ENCODE measurements at regions not wholly inside any gene's neighbourhood (a gene's known extent, or its start where the extent isn't known, plus 50 kb on each side); places are given as distances from the start of the nearest gene placed in this dataset.

DNA sequence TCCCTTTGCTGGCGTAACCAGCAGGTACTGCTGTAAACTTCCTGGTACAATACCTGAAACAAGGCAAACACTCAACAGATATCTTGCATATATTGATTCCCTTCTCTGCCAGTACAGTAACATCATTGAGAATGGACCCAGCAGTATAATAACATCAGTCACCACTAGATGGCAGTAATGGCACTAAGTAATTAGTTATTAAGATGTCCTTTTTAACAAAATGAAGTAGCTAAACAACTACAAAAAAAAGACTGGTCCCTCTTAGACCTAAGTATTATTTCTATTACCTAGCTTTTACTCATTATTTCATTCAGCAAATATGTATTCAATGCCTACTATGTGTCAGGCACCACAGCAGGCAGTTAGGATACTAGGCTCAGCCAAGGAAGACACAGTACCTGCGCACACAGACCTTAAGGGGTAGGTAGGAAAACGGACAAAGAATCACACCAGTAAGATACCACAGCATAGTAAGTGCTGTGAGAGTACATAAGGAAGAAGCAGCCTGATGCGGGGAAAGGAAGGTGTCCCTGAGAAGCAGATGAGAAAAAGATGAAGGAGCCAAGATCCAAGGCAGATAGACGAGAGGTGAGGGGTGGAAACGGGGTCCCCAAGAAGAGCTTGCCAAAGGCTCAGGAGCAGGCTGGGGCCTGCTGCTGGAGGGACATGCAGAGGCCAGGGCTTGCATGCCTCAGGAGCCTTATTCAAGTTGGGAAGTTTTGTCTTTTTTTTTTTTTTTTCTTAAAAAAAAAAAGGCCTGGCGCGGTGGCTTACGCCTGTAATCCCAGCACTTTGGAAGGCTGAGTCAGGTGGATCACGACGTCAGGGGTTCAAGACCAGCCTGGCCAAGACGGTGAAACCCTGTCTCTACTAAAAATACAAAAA, 102.7 kb upstream of the CHD2 start:
- Histone ChIP-seq H3K79me1 (ENCODE audit: low read depth in 1 of 2, low read length in 2 of 2) (no peaks in the 10 kb centered on the region), H2BK15ac (ENCODE audit: low read depth, low read length) (peak overlapping the region; percentile 71; the same call in 1 of the 3 replicates), H3K27ac (ENCODE audit: insufficient read depth, low read length) (peak overlapping the region; percentile 60; the same call in 1 of the 2 replicates), H3K56ac (ENCODE audit: extremely low read depth, insufficient read depth, low read length) (no peak overlapping the region), H3K9me1 (ENCODE audit: insufficient read depth, low read length) (no peaks in the 10 kb centered on the region), H3K4ac (ENCODE audit: low read depth, low read length) (peak overlapping the region; percentile 78), H3K4me2 (ENCODE audit: low read depth, low read length) (no peak overlapping the region), H4K20me1 (ENCODE audit: insufficient read depth, low read length) (no peaks in the 10 kb centered on the region), H3K23ac (ENCODE audit: low read depth, low read length) (no peak overlapping the region), H2BK20ac (ENCODE audit: low read depth, low read length) (peak overlapping the region; percentile 82), H4K91ac (ENCODE audit: insufficient read depth, low read depth, low read length) (peak overlapping the region; percentile 73), H3K14ac (replicated peaks; ENCODE audit: low read depth, low read length) (no peak overlapping the region; the same call in 1 of the 2 replicates), H3K18ac (ENCODE audit: low read depth, low read length) (peak overlapping the region; percentile 75), H2AFZ (replicated peaks; ENCODE audit: low read length, poor library complexity) (peak overlapping the region; percentile 62), H3K36me3 (ENCODE audit: control insufficient read depth, insufficient read depth, low read length) (no peaks in the 10 kb centered on the region), H4K8ac (ENCODE audit: low read depth in 2 of 2, low read length in 2 of 2) (peak overlapping the region; percentile 60 to 90), H3K27me3 (ENCODE audit: control insufficient read depth, insufficient read depth, low read length) (no peaks in the 10 kb centered on the region), H4K5ac (ENCODE audit: low read depth, low read length) (peak overlapping the region; percentile 72), H3K4me3 (ENCODE audit: insufficient read depth, low read depth, low read length) (no peak overlapping the region), H2BK120ac (ENCODE audit: low read depth, low read length) (peak overlapping the region; percentile 72), H2AK9ac (replicated peaks; ENCODE audit: low read depth, low read length, poor library complexity) (peak overlapping the region; percentile 10), H3K4me1 (ENCODE audit: control insufficient read depth, insufficient read depth, low read length) (peaks cover 13% of the 10 kb centered on the region), H3K9me3 (ENCODE audit: control insufficient read depth, insufficient read depth, low read length) (no peaks in the 10 kb centered on the region), H3K9ac (ENCODE audit: low read depth, low read length) (peak overlapping the region; percentile 53), H2AK5ac (ENCODE audit: low read depth, low read length) (peak overlapping the region; percentile 86), H2BK5ac (ENCODE audit: low read depth, low read length, poor library complexity, severe bottlenecking) (peak overlapping the region; percentile 57)
- in situ Hi-C loops (cut with MboI; ENCODE audit: low sequenced_read_pairs) (loop anchor here (10.0 to 25.0 kb wide), 2 partner anchors 227 to 1315 kb away; no protein-coding TSS in a partner anchor), intact Hi-C loops (cut with micrococcal nuclease) (loop anchor here (1.0 to 10.0 kb wide), 4 partner anchors 121 to 1525 kb away; no protein-coding TSS in a partner anchor), dilution Hi-C loops (cut with HindIII; ENCODE audit: low sequenced_read_pairs, unreplicated experiment) (no loop called here)
- BruUV-seq (replicated peaks), result no TSS peak
- peak; percentile 69 for ATAC-seq (ENCODE audit: low read depth)
- ChIA-PET CTCF (interaction anchor here (0.6 to 2.7 kb wide), 15 partner anchors 8 to 1323 kb away, joined by 3 to 8 read pairs (median 4); no protein-coding TSS in a partner anchor), POLR2A (ENCODE audit: unreplicated experiment) (interaction anchor here (0.9 kb wide), 1 partner anchor 110 kb away, joined by 3 read pairs; no protein-coding TSS in a partner anchor)
- no CpG with 5 or more reads among the region's 12 CpGs for WGBS, 2 experiments (ENCODE audit: extremely low coverage in 2 of 2, insufficient read length in 1 of 2)
- TF ChIP-seq CHD1 (IDR thresholded peaks at IDR 0.05; ENCODE audit: low read depth, low read length) (no peak), MAFK (IDR thresholded peaks at IDR 0.05; ENCODE audit: low read depth, low read length) (no peak), RAD21 (IDR thresholded peaks at IDR 0.05; ENCODE audit: low read length) (peak; percentile 73), CTCF (conservative IDR thresholded peaks at IDR 0.05; ENCODE audit: low read depth, low read length) (peak; percentile 75), RCOR1 (IDR thresholded peaks at IDR 0.05; ENCODE audit: insufficient replicate concordance, low read length) (no peak), RFX5 (IDR thresholded peaks at IDR 0.05; ENCODE audit: low read depth, low read length) (no peak), BHLHE40 (IDR thresholded peaks at IDR 0.05; ENCODE audit: low read depth, low read length) (no peak), SMC3 (IDR thresholded peaks at IDR 0.05; ENCODE audit: low read depth, low read length) (peak; percentile 67)
- DNase-seq, result peak; percentile 81
